Liver (tissue), 8 donors: ENCODE measurements at regions not wholly inside any gene's neighbourhood (a gene's known extent, or its start where the extent isn't known, plus 50 kb on each side); places are given as distances from the start of the nearest gene placed in this dataset.

Experiments used
- DNase-seq: peaks from one replicate; pipeline ENCODE4 v3.0.0-alpha.2; 2017; ENCODE audit warnings: low spot score
- H3K27ac ChIP-seq, 2 donors: one replicate each; pipeline ENCODE4 v1.7.0; 2013; ENCODE audit warnings: inconsistent platforms in 2 of 2, low read length in 2 of 2, control low read depth in 1 of 2, low read depth in 1 of 2, mild to moderate bottlenecking in 1 of 2
- H3K27me3 ChIP-seq, 4 donors: one replicate each; pipeline versions ENCODE4 v1.6.1 to v1.7.0; 2013; ENCODE audit warnings: low read length in 3 of 4, inconsistent platforms in 1 of 4, mild to moderate bottlenecking in 1 of 4, moderate library complexity in 1 of 4; ENCODE audit not compliant: control insufficient read depth in 4 of 4, insufficient read depth in 4 of 4
- H3K36me3 ChIP-seq, 4 donors: one replicate each; pipeline versions ENCODE4 v1.6.1 to v1.7.0; 2013; ENCODE audit warnings: low read length in 3 of 4, mild to moderate bottlenecking in 3 of 4, low read depth in 1 of 4, moderate library complexity in 1 of 4; ENCODE audit not compliant: control insufficient read depth in 4 of 4, insufficient read depth in 3 of 4
- H3K4me1 ChIP-seq, 4 donors: one replicate each; pipeline versions ENCODE4 v1.6.1 to v1.7.0; 2013; ENCODE audit warnings: low read length in 3 of 4, mild to moderate bottlenecking in 3 of 4, moderate library complexity in 1 of 4; ENCODE audit not compliant: control insufficient read depth in 4 of 4, insufficient read depth in 4 of 4
- H3K4me3 ChIP-seq, 3 donors: one replicate each; pipeline versions ENCODE4 v1.6.1 to v1.7.0; 2013; ENCODE audit warnings: low read length in 3 of 3, control low read depth in 1 of 3, low read depth in 1 of 3, mild to moderate bottlenecking in 1 of 3
- H3K9ac ChIP-seq, 2 donors: one replicate each; pipeline ENCODE4 v1.7.0; 2013; ENCODE audit warnings: low read length in 2 of 2, mild to moderate bottlenecking in 2 of 2, moderate library complexity in 2 of 2, control low read depth in 1 of 2, low read depth in 1 of 2
- H3K9me3 ChIP-seq, 4 donors: one replicate each; pipeline versions ENCODE4 v1.6.1 to v1.7.0; 2013; ENCODE audit warnings: low read length in 3 of 4; ENCODE audit not compliant: control insufficient read depth in 4 of 4
- EGR1 ChIP-seq, 2 donors: IDR thresholded peaks; 2 replicates each; pipeline ENCODE4 v1.6.1; 2016 to 2018; ENCODE audit warnings: antibody characterized with exemption in 2 of 2, low read depth in 2 of 2
- FOXA1 ChIP-seq: IDR thresholded peaks from 2 replicates; pipeline ENCODE4 v1.6.1; 2016; ENCODE audit warnings: antibody characterized with exemption
- FOXA2 ChIP-seq: IDR thresholded peaks from 2 replicates; pipeline ENCODE4 v1.6.1; 2016; ENCODE audit warnings: antibody characterized with exemption
- GABPA ChIP-seq, 2 donors: IDR thresholded peaks in 1 of 2; conservative IDR thresholded peaks in 1 of 2; 2 replicates each; pipeline ENCODE4 v1.6.1; 2016; ENCODE audit warnings: antibody characterized with exemption in 2 of 2, mild to moderate bottlenecking in 1 of 2, moderate library complexity in 1 of 2
- RAD21 ChIP-seq, 2 donors: IDR thresholded peaks; 2 replicates each; pipeline ENCODE4 v1.6.1; 2016; ENCODE audit warnings: antibody characterized with exemption in 2 of 2, mild to moderate bottlenecking in 2 of 2
- RXRA ChIP-seq, 2 donors: IDR thresholded peaks; 2 replicates each; pipeline ENCODE4 v1.6.1; 2017 to 2018; ENCODE audit warnings: antibody characterized with exemption in 2 of 2, mild to moderate bottlenecking in 1 of 2
- SP1 ChIP-seq: IDR thresholded peaks from 2 replicates; pipeline ENCODE4 v1.6.1; 2018; ENCODE audit warnings: antibody characterized with exemption, mild to moderate bottlenecking
- YY1 ChIP-seq: IDR thresholded peaks from 2 replicates; pipeline ENCODE4 v1.6.1; 2016; ENCODE audit warnings: antibody characterized with exemption, mild to moderate bottlenecking
- ZBTB33 ChIP-seq: IDR thresholded peaks from 2 replicates; pipeline ENCODE4 v1.6.1; 2016; ENCODE audit warnings: antibody characterized with exemption
- WGBS: extraction: QIAGEN DNeasy Blood & Tissue Kit; methylation state at CpG from one replicate; pipeline ENCODE4 v1.1.7; 2013; 5-methylcytosine and 5-hydroxymethylcytosine counted together
- TF ChIP-seq, protein P1 (sequence below): fragments of 150-350 bp; IDR thresholded peaks from 2 replicates; pipeline ENCODE4 v1.5.1; 2017; ENCODE audit warnings: improper control_type of control experiment, low read depth, low read length; ENCODE audit not compliant: missing input control
- TF ChIP-seq, protein P2 (sequence below): IDR thresholded peaks from 2 replicates; pipeline ENCODE4 v1.6.1; 2016; ENCODE audit warnings: antibody characterized with exemption, mild to moderate bottlenecking
- donor health status: healthy.
- donor health status: healthy.
- donor health status: healthy.
- donor health status: healthy.
- donor health status: healthy.

DNA sequence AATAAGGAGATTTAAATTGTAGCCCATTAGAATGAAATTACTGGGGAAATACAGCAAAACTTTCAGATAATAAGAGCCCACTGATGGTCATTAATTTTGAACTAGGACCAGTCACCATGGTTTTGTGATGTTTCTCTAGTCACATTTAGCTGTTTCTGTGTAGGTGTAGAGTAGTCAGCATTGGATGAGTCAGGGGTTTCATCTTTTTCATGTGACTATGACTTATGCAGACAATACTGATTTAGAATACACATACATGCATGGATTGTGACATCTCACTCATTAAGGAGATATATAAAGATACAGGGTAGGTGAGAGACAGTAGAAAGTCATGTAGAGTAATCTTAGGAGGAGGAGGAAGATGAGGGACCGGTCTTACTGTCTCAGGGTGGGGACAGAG lies 1192.7 kb downstream of the KCNT2 start:
- Histone ChIP-seq H3K9ac (no peak overlapping the region), H3K27ac (no peak overlapping the region), H3K9me3 (no peaks in the 10 kb centered on the region), H3K4me3 (no peak overlapping the region), H3K27me3 (peaks cover 0 to 2% (median 0%) of the 10 kb centered on the region in 4 donors), H3K4me1 (no peaks in the 10 kb centered on the region), H3K36me3 (no peaks in the 10 kb centered on the region)
- DNase-seq, result no peak
- WGBS, result 94% methylated on average over 1 of the region's 1 CpG
- TF ChIP-seq EGR1 (IDR thresholded peaks at IDR 0.05; ENCODE audit: low read depth in 2 of 2) (no peak), RXRA (IDR thresholded peaks at IDR 0.05) (no peak), GABPA (IDR thresholded peaks at IDR 0.05 in 1 of 2, conservative IDR thresholded peaks at IDR 0.05 in 1 of 2) (no peak), FOXA2 (no peak)

GRCh38 chr1:195394567-195394966 lies 1213.7 kb downstream of the KCNT2 start:
- TF ChIP-seq SP1, result no peak
- TF ChIP-seq FOXA1, result no peak
- TF ChIP-seq YY1, result no peak
- TF ChIP-seq RXRA (IDR thresholded peaks at IDR 0.05), result no peak
- TF ChIP-seq, protein P1, sequence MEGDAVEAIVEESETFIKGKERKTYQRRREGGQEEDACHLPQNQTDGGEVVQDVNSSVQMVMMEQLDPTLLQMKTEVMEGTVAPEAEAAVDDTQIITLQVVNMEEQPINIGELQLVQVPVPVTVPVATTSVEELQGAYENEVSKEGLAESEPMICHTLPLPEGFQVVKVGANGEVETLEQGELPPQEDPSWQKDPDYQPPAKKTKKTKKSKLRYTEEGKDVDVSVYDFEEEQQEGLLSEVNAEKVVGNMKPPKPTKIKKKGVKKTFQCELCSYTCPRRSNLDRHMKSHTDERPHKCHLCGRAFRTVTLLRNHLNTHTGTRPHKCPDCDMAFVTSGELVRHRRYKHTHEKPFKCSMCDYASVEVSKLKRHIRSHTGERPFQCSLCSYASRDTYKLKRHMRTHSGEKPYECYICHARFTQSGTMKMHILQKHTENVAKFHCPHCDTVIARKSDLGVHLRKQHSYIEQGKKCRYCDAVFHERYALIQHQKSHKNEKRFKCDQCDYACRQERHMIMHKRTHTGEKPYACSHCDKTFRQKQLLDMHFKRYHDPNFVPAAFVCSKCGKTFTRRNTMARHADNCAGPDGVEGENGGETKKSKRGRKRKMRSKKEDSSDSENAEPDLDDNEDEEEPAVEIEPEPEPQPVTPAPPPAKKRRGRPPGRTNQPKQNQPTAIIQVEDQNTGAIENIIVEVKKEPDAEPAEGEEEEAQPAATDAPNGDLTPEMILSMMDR, result no peak
- DNase-seq, result no peak
- Histone ChIP-seq H3K9ac (no peak overlapping the region), H3K4me3 (no peak overlapping the region), H3K27me3 (no peaks in the 10 kb centered on the region), H3K36me3 (no peaks in the 10 kb centered on the region), H3K9me3 (peaks cover 0 to 2% (median 0%) of the 10 kb centered on the region in 4 donors), H3K4me1 (no peaks in the 10 kb centered on the region), H3K27ac (no peak overlapping the region)
- 78% methylated on average over 1 of the region's 1 CpG for WGBS

DNA sequence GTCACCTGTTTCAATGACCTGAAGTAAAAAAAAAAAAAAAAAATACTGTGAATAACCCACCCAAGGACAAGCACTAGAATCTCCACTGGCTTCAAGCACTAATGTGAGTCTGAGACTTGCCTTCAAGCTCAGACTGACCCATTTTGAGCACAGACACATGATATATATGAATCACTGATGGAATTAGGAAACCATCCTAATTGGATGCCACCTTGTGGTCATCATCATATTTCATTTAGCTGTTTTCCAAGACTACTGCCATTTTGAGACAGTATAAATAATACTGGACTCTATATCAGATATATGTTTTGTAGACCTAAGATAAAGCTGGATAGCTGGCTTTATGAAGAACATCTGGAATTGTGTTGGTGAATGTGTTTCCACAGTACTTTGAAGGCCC lies 1232.0 kb downstream of the KCNT2 start:
- H3K27me3 ChIP-seq, result no peaks in the 10 kb centered on the region
- H3K36me3 ChIP-seq, result no peaks in the 10 kb centered on the region
- no peaks in the 10 kb centered on the region for H3K4me1 ChIP-seq
- TF ChIP-seq RAD21 (IDR thresholded peaks at IDR 0.05) (peak in 1 of 2 donors; percentile 42), ZBTB33 (no peak)
- DNase-seq, result no peak
- H3K4me3 ChIP-seq, result no peak overlapping the region
- H3K27ac ChIP-seq, result no peak overlapping the region
- H3K9me3 ChIP-seq, result no peaks in the 10 kb centered on the region
- H3K9ac ChIP-seq, result no peak overlapping the region

- Histone ChIP-seq H3K36me3 (no peaks in the 10 kb centered on the region), H3K9ac (no peak overlapping the region), H3K4me3 (no peak overlapping the region), H3K27me3 (peaks cover 0 to 2% (median 0%) of the 10 kb centered on the region in 4 donors), H3K4me1 (no peaks in the 10 kb centered on the region), H3K27ac (no peak overlapping the region), H3K9me3 (no peaks in the 10 kb centered on the region)
- no peak for DNase-seq
- TF ChIP-seq FOXA1, result no peak
- TF ChIP-seq, protein P2, sequence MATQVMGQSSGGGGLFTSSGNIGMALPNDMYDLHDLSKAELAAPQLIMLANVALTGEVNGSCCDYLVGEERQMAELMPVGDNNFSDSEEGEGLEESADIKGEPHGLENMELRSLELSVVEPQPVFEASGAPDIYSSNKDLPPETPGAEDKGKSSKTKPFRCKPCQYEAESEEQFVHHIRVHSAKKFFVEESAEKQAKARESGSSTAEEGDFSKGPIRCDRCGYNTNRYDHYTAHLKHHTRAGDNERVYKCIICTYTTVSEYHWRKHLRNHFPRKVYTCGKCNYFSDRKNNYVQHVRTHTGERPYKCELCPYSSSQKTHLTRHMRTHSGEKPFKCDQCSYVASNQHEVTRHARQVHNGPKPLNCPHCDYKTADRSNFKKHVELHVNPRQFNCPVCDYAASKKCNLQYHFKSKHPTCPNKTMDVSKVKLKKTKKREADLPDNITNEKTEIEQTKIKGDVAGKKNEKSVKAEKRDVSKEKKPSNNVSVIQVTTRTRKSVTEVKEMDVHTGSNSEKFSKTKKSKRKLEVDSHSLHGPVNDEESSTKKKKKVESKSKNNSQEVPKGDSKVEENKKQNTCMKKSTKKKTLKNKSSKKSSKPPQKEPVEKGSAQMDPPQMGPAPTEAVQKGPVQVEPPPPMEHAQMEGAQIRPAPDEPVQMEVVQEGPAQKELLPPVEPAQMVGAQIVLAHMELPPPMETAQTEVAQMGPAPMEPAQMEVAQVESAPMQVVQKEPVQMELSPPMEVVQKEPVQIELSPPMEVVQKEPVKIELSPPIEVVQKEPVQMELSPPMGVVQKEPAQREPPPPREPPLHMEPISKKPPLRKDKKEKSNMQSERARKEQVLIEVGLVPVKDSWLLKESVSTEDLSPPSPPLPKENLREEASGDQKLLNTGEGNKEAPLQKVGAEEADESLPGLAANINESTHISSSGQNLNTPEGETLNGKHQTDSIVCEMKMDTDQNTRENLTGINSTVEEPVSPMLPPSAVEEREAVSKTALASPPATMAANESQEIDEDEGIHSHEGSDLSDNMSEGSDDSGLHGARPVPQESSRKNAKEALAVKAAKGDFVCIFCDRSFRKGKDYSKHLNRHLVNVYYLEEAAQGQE, result no peak
- 85% methylated on average over 3 of the region's 3 CpGs for WGBS
Measured at GRCh38 chr1:195373856-195374255, 1234.4 kb downstream of the KCNT2 start.
